COLO829 (cell line): ENCODE measurements at regions not wholly inside any gene's neighbourhood (a gene's known extent, or its start where the extent isn't known, plus 50 kb on each side); places are given as distances from the start of the nearest gene placed in this dataset.

Source experiments
- DNase-seq: peaks from one replicate; pipeline ENCODE4 v3.0.0; 2012; ENCODE audit warnings: low spot score

- no peak for DNase-seq
Measured at GRCh38 chr5:28780083-28780692, 1741.8 kb upstream of the CDH9 start.

GRCh38 chr5:28779161-28779754 lies 1740.9 kb upstream of the CDH9 start:
- no peak for DNase-seq

GRCh38 chr5:28770307-28770706 lies 1731.9 kb upstream of the CDH9 start:
- no peak for DNase-seq

- no peak for DNase-seq
Measured at GRCh38 chr5:28766565-28767158, 1728.3 kb upstream of the CDH9 start.

- no peak for DNase-seq
Measured at GRCh38 chr5:28751396-28751795, 1713.0 kb upstream of the CDH9 start.

GRCh38 chr5:28750251-28750650 lies 1711.9 kb upstream of the CDH9 start:
- no peak for DNase-seq

- DNase-seq = no peak
Measured at GRCh38 chr5:28748446-28748845, 1710.1 kb upstream of the CDH9 start.

- DNase-seq = no peak
Measured at GRCh38 chr5:28743716-28744110, 1705.3 kb upstream of the CDH9 start.

GRCh38 chr5:28743025-28743715 lies 1704.8 kb upstream of the CDH9 start:
- no peak for DNase-seq

- DNase-seq = no peak
Measured at GRCh38 chr5:28737682-28738081, 1699.3 kb upstream of the CDH9 start.

- no peak for DNase-seq
Measured at GRCh38 chr5:28737222-28737621, 1698.8 kb upstream of the CDH9 start.

- DNase-seq = no peak
Measured at GRCh38 chr5:28734396-28734795, 1696.0 kb upstream of the CDH9 start.

GRCh38 chr5:28729067-28729466 lies 1690.7 kb upstream of the CDH9 start:
- DNase-seq = no peak

GRCh38 chr5:28726815-28727214 lies 1688.4 kb upstream of the CDH9 start:
- DNase-seq = no peak

- no peak for DNase-seq
Measured at GRCh38 chr5:28725001-28725400, 1686.6 kb upstream of the CDH9 start.

GRCh38 chr5:28714907-28715698 lies 1676.7 kb upstream of the CDH9 start:
- DNase-seq = no peak

GRCh38 chr5:28710360-28710759 lies 1672.0 kb upstream of the CDH9 start:
- DNase-seq = no peak

- no peak for DNase-seq
Measured at GRCh38 chr5:28708472-28708871, 1670.1 kb upstream of the CDH9 start.

GRCh38 chr5:28707706-28708105 lies 1669.3 kb upstream of the CDH9 start:
- no peak for DNase-seq

GRCh38 chr5:28703651-28704260 lies 1665.4 kb upstream of the CDH9 start:
- no peak for DNase-seq

GRCh38 chr5:28691526-28691925 lies 1653.1 kb upstream of the CDH9 start:
- no peak for DNase-seq

GRCh38 chr5:28685794-28686193 lies 1647.4 kb upstream of the CDH9 start:
- DNase-seq = no peak
